ENCODE measurements at regions not wholly inside any gene's neighbourhood (a gene's known extent, or its start where the extent isn't known, plus 50 kb on each side); places are given as distances from the start of the nearest gene placed in this dataset.

DNA sequence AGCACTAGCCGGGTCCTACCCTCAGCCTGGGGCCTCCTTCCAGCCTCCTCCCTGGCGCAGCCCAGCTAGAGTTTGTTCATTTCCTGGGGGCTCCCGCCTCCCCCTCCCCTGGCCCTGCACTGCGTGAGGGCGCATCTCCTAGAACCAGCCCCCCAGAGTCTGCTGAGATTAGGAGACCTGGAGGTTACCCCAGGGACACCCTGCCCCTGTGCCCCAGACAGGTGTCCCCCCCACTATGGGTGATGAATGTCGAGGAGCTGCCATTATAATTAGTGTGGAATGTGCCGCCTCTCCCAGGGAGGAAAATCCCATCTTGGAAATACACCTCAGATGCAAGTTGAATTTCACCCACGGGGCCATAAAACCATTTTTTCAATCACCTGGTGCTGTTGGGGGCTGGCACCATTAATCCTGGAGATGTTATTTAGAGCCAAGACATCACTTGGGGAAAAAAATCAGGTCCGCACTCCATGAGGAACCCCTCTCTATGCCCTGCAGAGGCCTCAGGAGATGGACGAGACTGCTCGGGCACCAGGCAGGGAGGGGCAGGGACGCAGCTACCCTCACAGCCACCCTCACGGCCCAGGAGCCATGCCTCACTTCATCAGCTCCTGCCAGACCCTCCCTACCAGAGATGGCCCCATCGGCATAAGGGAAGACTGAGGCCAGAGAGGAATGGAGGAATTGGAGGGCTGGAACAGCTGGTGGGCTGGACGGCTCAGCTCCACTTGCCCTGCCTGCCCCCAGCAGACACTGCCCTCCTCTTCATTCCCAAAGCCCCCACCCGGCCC, 197.5 kb downstream of the IGLL1 start:
- H3K9me3 ChIP-seq (ENCODE audit: insufficient read depth, low read depth, low read length): peaks cover 4% of the 10 kb centered on the region
- no peaks in the 10 kb centered on the region for H3K4me1 ChIP-seq (ENCODE audit: control insufficient read depth in 1 of 2, insufficient read depth in 2 of 2, low read length in 2 of 2)
- H3K4me3 ChIP-seq (ENCODE audit: low read depth, low read length): no peak overlapping the region
- H4K12ac ChIP-seq (ENCODE audit: low read depth, low read length): no peak overlapping the region
- no peak overlapping the region for H4K8ac ChIP-seq (ENCODE audit: low read depth, low read length)
- H3K79me2 ChIP-seq (ENCODE audit: control insufficient read depth, insufficient read depth, low read length, poor library complexity): no peaks in the 10 kb centered on the region
- H2BK12ac ChIP-seq (ENCODE audit: low read length): no peak overlapping the region
- H3K14ac ChIP-seq (ENCODE audit: low read length): no peak overlapping the region
- H3K23ac ChIP-seq (ENCODE audit: low read length): no peak overlapping the region
- H3K27ac ChIP-seq (ENCODE audit: low read depth, low read length): no peak overlapping the region
- H3K79me1 ChIP-seq (ENCODE audit: low read length): no peaks in the 10 kb centered on the region
- no peaks in the 10 kb centered on the region for H3K27me3 ChIP-seq (ENCODE audit: insufficient read depth, low read length)
- no CpG with 5 or more reads among the region's 16 CpGs for WGBS (ENCODE audit: extremely low coverage, insufficient coverage, insufficient read length)
- no peak overlapping the region for H2BK5ac ChIP-seq (ENCODE audit: low read depth, low read length, poor library complexity)
- no peak overlapping the region for H2AFZ ChIP-seq (ENCODE audit: insufficient read depth, low read length, poor library complexity)
- no peak overlapping the region for H3K4me2 ChIP-seq (ENCODE audit: low read length)
- no peak overlapping the region for H2AK5ac ChIP-seq (ENCODE audit: low read length)
- no peak overlapping the region for H2BK120ac ChIP-seq (ENCODE audit: insufficient read depth, low read length, poor library complexity)
- no peak overlapping the region for H4K91ac ChIP-seq (ENCODE audit: low read depth, low read length)
- H3K4ac ChIP-seq (ENCODE audit: low read depth, low read length): no peak overlapping the region
- no peak for DNase-seq
- H3K18ac ChIP-seq (ENCODE audit: low read length): no peak overlapping the region
- H3K9ac ChIP-seq (ENCODE audit: low read length): no peak overlapping the region
- H3K36me3 ChIP-seq (ENCODE audit: control insufficient read depth in 1 of 2, insufficient read depth in 2 of 2, low read length in 2 of 2): peaks cover 3% of the 10 kb centered on the region in 2 experiments

DNA sequence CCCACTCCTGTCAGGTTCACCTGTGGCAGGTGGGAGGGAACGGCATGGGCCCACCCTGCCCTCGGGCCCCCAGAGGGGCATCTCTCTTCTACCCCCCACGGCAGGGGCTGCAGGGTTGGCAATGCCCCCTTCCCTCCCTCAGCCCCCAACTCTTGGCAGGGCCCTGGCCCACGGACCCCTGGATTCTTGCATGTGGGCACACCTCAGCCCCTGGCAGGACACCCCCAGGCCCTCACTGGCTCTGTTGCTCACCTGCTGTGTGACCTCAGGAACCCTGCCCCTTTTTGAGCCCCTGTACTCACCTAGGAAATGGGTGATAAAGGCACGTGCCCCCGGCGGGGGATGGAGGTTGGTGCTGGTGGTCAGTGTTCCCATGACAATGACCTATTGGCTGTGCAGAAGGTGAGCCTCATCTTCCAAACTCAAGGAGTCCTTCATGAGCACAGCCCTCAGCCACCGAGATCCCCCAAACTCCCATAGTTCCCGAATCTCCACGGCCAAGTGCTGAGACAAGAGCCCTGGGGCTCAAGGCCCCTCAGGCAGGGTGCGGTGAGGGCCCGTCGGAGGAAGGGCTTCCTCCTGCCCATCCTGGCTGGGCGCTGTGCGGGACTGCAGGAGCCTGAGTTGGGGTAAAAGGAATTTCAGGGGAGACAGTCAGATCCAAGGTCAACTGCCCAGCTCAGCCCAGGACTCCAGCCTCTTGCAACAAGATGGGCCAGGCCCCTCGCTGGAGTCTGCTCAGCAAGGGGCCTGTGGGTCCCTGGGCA, 198.2 kb downstream of the IGLL1 start:
- Histone ChIP-seq H3K14ac (ENCODE audit: low read length) (no peak overlapping the region), H2AK5ac (ENCODE audit: low read length) (no peak overlapping the region), H3K4me1 (ENCODE audit: control insufficient read depth in 1 of 2, insufficient read depth in 2 of 2, low read length in 2 of 2) (no peaks in the 10 kb centered on the region), H3K79me1 (ENCODE audit: low read length) (no peaks in the 10 kb centered on the region), H2BK12ac (ENCODE audit: low read length) (no peak overlapping the region), H3K4ac (ENCODE audit: low read depth, low read length) (no peak overlapping the region), H2BK5ac (ENCODE audit: low read depth, low read length, poor library complexity) (no peak overlapping the region), H2AFZ (ENCODE audit: insufficient read depth, low read length, poor library complexity) (no peak overlapping the region), H3K4me2 (ENCODE audit: low read length) (no peak overlapping the region), H3K9ac (ENCODE audit: low read length) (no peak overlapping the region), H4K12ac (ENCODE audit: low read depth, low read length) (no peak overlapping the region), H3K36me3 (ENCODE audit: control insufficient read depth in 1 of 2, insufficient read depth in 2 of 2, low read length in 2 of 2) (no peaks in the 10 kb centered on the region), H3K4me3 (ENCODE audit: low read depth, low read length) (no peak overlapping the region), H4K91ac (ENCODE audit: low read depth, low read length) (no peak overlapping the region), H4K8ac (ENCODE audit: low read depth, low read length) (no peak overlapping the region), H3K18ac (ENCODE audit: low read length) (no peak overlapping the region), H3K23ac (ENCODE audit: low read length) (no peak overlapping the region), H2BK120ac (ENCODE audit: insufficient read depth, low read length, poor library complexity) (no peak overlapping the region), H3K27me3 (ENCODE audit: insufficient read depth, low read length) (no peaks in the 10 kb centered on the region), H3K27ac (ENCODE audit: low read depth, low read length) (no peak overlapping the region), H3K9me3 (ENCODE audit: insufficient read depth, low read depth, low read length) (peaks cover 4% of the 10 kb centered on the region), H3K79me2 (ENCODE audit: control insufficient read depth, insufficient read depth, low read length, poor library complexity) (no peaks in the 10 kb centered on the region)
- no CpG with 5 or more reads among the region's 16 CpGs for WGBS (ENCODE audit: extremely low coverage, insufficient coverage, insufficient read length)
- no peak for DNase-seq

DNA sequence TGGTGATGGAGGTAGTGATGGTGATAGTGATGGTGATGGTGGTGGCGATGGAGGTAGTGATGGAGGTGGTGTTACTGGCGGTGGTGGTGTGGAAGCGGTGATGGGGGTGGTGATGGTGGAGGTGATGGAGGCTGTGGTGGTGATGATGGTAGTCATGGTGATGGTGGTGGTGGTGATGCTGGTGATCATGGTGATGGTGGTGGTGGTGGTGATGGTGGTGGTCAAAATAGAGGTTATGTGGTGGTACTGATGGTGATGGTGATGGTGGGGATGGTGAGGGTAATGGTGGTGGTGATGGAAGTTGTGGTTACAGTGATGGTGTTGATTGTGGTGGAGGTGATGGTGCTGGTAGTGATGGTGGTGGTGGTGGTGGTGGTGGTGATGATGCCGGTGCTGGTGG, 199.2 kb downstream of the IGLL1 start:
- Histone ChIP-seq H3K79me2 (ENCODE audit: control insufficient read depth, insufficient read depth, low read length, poor library complexity) (no peaks in the 10 kb centered on the region), H3K27ac (ENCODE audit: low read depth, low read length) (no peak overlapping the region), H2BK120ac (ENCODE audit: insufficient read depth, low read length, poor library complexity) (no peak overlapping the region), H2AK5ac (ENCODE audit: low read length) (no peak overlapping the region), H3K4me1 (ENCODE audit: control insufficient read depth in 1 of 2, insufficient read depth in 2 of 2, low read length in 2 of 2) (no peaks in the 10 kb centered on the region), H3K4me3 (ENCODE audit: low read depth, low read length) (no peak overlapping the region), H3K14ac (ENCODE audit: low read length) (no peak overlapping the region), H3K36me3 (ENCODE audit: control insufficient read depth in 1 of 2, insufficient read depth in 2 of 2, low read length in 2 of 2) (no peaks in the 10 kb centered on the region), H3K4ac (ENCODE audit: low read depth, low read length) (no peak overlapping the region), H3K4me2 (ENCODE audit: low read length) (no peak overlapping the region), H3K18ac (ENCODE audit: low read length) (no peak overlapping the region), H3K79me1 (ENCODE audit: low read length) (no peaks in the 10 kb centered on the region), H4K91ac (ENCODE audit: low read depth, low read length) (no peak overlapping the region), H3K27me3 (ENCODE audit: insufficient read depth, low read length) (no peaks in the 10 kb centered on the region), H2BK12ac (ENCODE audit: low read length) (no peak overlapping the region), H3K9me3 (ENCODE audit: insufficient read depth, low read depth, low read length) (peaks cover 7% of the 10 kb centered on the region), H2BK5ac (ENCODE audit: low read depth, low read length, poor library complexity) (no peak overlapping the region), H2AFZ (ENCODE audit: insufficient read depth, low read length, poor library complexity) (no peak overlapping the region), H3K23ac (ENCODE audit: low read length) (no peak overlapping the region), H4K12ac (ENCODE audit: low read depth, low read length) (no peak overlapping the region), H4K8ac (ENCODE audit: low read depth, low read length) (no peak overlapping the region), H3K9ac (ENCODE audit: low read length) (no peak overlapping the region)
- no CpG with 5 or more reads among the region's 4 CpGs for WGBS (ENCODE audit: extremely low coverage, insufficient coverage, insufficient read length)
- DNase-seq: no peak

DNA sequence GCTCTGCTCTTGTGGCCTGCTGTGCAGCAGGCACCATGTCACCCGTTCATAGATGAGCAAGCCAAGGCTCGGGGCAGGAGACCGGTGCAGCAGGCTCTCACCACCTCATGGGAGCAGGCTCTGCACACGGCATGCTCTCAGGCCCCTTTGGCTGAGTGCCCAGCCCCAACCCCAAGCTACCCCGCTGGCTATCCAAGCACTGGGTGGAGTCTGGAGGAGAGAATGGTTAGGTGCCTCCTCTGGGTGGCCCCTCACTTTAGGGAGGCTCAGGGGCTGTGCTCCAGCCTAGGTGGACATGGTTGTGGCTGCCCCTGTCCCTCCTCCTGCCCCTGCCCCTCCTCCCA, 199.9 kb downstream of the IGLL1 start:
- Histone ChIP-seq H4K12ac (ENCODE audit: low read depth, low read length) (no peak overlapping the region), H2BK12ac (ENCODE audit: low read length) (no peak overlapping the region), H3K23ac (ENCODE audit: low read length) (no peak overlapping the region), H3K36me3 (ENCODE audit: control insufficient read depth in 1 of 2, insufficient read depth in 2 of 2, low read length in 2 of 2) (no peaks in the 10 kb centered on the region), H3K27ac (ENCODE audit: low read depth, low read length) (no peak overlapping the region), H3K9ac (ENCODE audit: low read length) (no peak overlapping the region), H3K4me1 (ENCODE audit: control insufficient read depth in 1 of 2, insufficient read depth in 2 of 2, low read length in 2 of 2) (no peaks in the 10 kb centered on the region), H2BK120ac (ENCODE audit: insufficient read depth, low read length, poor library complexity) (no peak overlapping the region), H2BK5ac (ENCODE audit: low read depth, low read length, poor library complexity) (no peak overlapping the region), H2AFZ (ENCODE audit: insufficient read depth, low read length, poor library complexity) (no peak overlapping the region), H3K79me2 (ENCODE audit: control insufficient read depth, insufficient read depth, low read length, poor library complexity) (no peaks in the 10 kb centered on the region), H4K8ac (ENCODE audit: low read depth, low read length) (no peak overlapping the region), H3K4me2 (ENCODE audit: low read length) (no peak overlapping the region), H3K27me3 (ENCODE audit: insufficient read depth, low read length) (no peaks in the 10 kb centered on the region), H3K14ac (ENCODE audit: low read length) (no peak overlapping the region), H3K18ac (ENCODE audit: low read length) (no peak overlapping the region), H3K9me3 (ENCODE audit: insufficient read depth, low read depth, low read length) (peaks cover 7% of the 10 kb centered on the region), H4K91ac (ENCODE audit: low read depth, low read length) (no peak overlapping the region), H3K79me1 (ENCODE audit: low read length) (no peaks in the 10 kb centered on the region), H2AK5ac (ENCODE audit: low read length) (no peak overlapping the region), H3K4me3 (ENCODE audit: low read depth, low read length) (no peak overlapping the region), H3K4ac (ENCODE audit: low read depth, low read length) (no peak overlapping the region)
- DNase-seq: no peak
- WGBS (ENCODE audit: extremely low coverage, insufficient coverage, insufficient read length): no CpG with 5 or more reads among the region's 5 CpGs
